Endodermal cell (in vitro differentiated cells): ENCODE measurements at regions not wholly inside any gene's neighbourhood (a gene's known extent, or its start where the extent isn't known, plus 50 kb on each side); places are given as distances from the start of the nearest gene placed in this dataset.

Experiments used
- DNase-seq: peaks from one replicate; pipeline ENCODE4 v3.0.0-alpha.2; 2017
- H3K27ac ChIP-seq: 2 replicates; pipeline ENCODE4 v1.5.1; 2013; ENCODE audit warnings: mild to moderate bottlenecking, low read depth, low read length, moderate library complexity
- H3K27me3 ChIP-seq: 2 replicates; pipeline ENCODE4 v1.6.1; 2013; ENCODE audit warnings: mild to moderate bottlenecking, low read length, moderate library complexity; ENCODE audit not compliant: insufficient read depth, control insufficient read depth, poor library complexity, severe bottlenecking
- H3K36me3 ChIP-seq: 2 replicates; pipeline ENCODE4 v1.7.0; 2013; ENCODE audit warnings: mild to moderate bottlenecking, low read length, moderate library complexity; ENCODE audit not compliant: control insufficient read depth, insufficient read depth
- H3K4me1 ChIP-seq: one replicate; pipeline ENCODE4 v1.7.0; 2013; ENCODE audit warnings: low read length; ENCODE audit not compliant: control insufficient read depth, insufficient read depth
- H3K4me3 ChIP-seq: 2 replicates; pipeline ENCODE4 v1.5.1; 2013; ENCODE audit warnings: mild to moderate bottlenecking, low read length, moderate library complexity
- H3K9ac ChIP-seq: 2 replicates; pipeline ENCODE4 v1.6.1; 2013; ENCODE audit warnings: mild to moderate bottlenecking, low read length, moderate library complexity; ENCODE audit not compliant: poor library complexity, severe bottlenecking; ENCODE audit errors: extremely low read depth
- H3K9me3 ChIP-seq: 2 replicates; pipeline ENCODE4 v1.6.1; 2013; ENCODE audit warnings: mild to moderate bottlenecking, low read length, moderate library complexity; ENCODE audit not compliant: control insufficient read depth
- H3K27ac Mint-ChIP-seq: 2 replicates; pipeline ENCODE4 v1.8.0; 2020; ENCODE audit warnings: mixed read lengths
- H3K27me3 Mint-ChIP-seq: 2 replicates; pipeline ENCODE4 v1.8.0; 2021; ENCODE audit warnings: mild to moderate bottlenecking, mixed read lengths; ENCODE audit not compliant: insufficient read depth
- H3K36me3 Mint-ChIP-seq: 2 replicates; pipeline ENCODE4 v1.8.0; 2020; ENCODE audit warnings: low read depth, mixed read lengths
- H3K4me1 Mint-ChIP-seq: 2 replicates; pipeline ENCODE4 v1.8.0; 2020; ENCODE audit warnings: mixed read lengths
- H3K4me3 Mint-ChIP-seq: 2 replicates; pipeline ENCODE4 v1.8.0; 2020; ENCODE audit warnings: mild to moderate bottlenecking, moderate library complexity, mixed read lengths
- H3K9me3 Mint-ChIP-seq: 2 replicates; pipeline ENCODE4 v1.8.0; 2020; ENCODE audit warnings: mild to moderate bottlenecking, mixed read lengths
- CTCF ChIP-seq: fragments of 200-600 bp; sonication (generic); conservative IDR thresholded peaks from 2 replicates; pipeline ENCODE4 v1.5.0; 2021; ENCODE audit warnings: antibody characterized with exemption, mild to moderate bottlenecking
- WGBS, 2 experiments: methylation state at CpG; one replicate each; pipeline versions ENCODE4 v1.1.5 to v1.1.7; 2013; ENCODE audit warnings: missing lambda C conversion rate in 2 of 2, mixed read lengths in 1 of 2; ENCODE audit not compliant: insufficient coverage in 1 of 2, insufficient read length in 1 of 2; 5-methylcytosine and 5-hydroxymethylcytosine counted together

- Histone ChIP-seq H3K27ac (no peak overlapping the region), H3K9me3 (peaks cover 23% of the 10 kb centered on the region), H3K9ac (no peak overlapping the region), H3K27me3 (no peaks in the 10 kb centered on the region), H3K4me3 (no peak overlapping the region), H3K4me1 (no peaks in the 10 kb centered on the region), H3K36me3 (no peaks in the 10 kb centered on the region)
- Mint-ChIP-seq H3K27ac (no peak overlapping the region), H3K27me3 (no peaks in the 10 kb centered on the region), H3K36me3 (no peaks in the 10 kb centered on the region), H3K4me3 (no peak overlapping the region), H3K9me3 (peaks cover 20% of the 10 kb centered on the region), H3K4me1 (no peaks in the 10 kb centered on the region)
- no peak for DNase-seq
- TF ChIP-seq CTCF = no peak
- WGBS, 2 experiments = 93 to 100% methylated on average over 1 to 5 of the region's 5 CpGs
Observed at GRCh38 chr1:191533254-191533653, 625.0 kb upstream of the RGS18 start.

GRCh38 chr1:191536791-191537429 lies 621.4 kb upstream of the RGS18 start:
- Mint-ChIP-seq H3K27me3 (no peaks in the 10 kb centered on the region), H3K4me3 (no peak overlapping the region), H3K4me1 (no peaks in the 10 kb centered on the region), H3K27ac (no peak overlapping the region), H3K9me3 (peaks cover 20% of the 10 kb centered on the region), H3K36me3 (no peaks in the 10 kb centered on the region)
- Histone ChIP-seq H3K4me3 (no peak overlapping the region), H3K4me1 (no peaks in the 10 kb centered on the region), H3K27me3 (no peaks in the 10 kb centered on the region), H3K9ac (no peak overlapping the region), H3K9me3 (peaks cover 23% of the 10 kb centered on the region), H3K36me3 (no peaks in the 10 kb centered on the region), H3K27ac (no peak overlapping the region)
- WGBS, 2 experiments = 86 to 100% methylated on average over 1 to 2 of the region's 2 CpGs
- no peak for DNase-seq
- no peak for TF ChIP-seq CTCF

DNA sequence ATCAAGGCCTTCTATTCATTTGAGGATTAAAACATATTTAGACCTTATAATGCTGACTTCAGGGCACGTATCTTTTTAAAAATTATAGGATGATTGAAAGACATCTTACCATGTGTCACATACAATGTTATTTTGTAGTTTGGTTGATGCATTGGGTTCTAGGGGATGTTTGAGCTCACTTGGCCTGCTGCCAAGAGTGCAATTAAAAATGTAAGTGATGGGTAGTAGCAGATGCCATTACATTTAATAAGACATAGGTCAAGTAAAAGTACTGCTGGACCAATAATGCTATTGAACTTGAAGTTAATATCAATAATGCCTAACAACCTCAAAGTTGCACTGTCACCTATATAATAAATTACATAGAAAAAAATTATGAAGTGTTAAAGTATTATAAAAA lies 616.5 kb upstream of the RGS18 start:
- Histone ChIP-seq H3K9ac (no peak overlapping the region), H3K27me3 (no peaks in the 10 kb centered on the region), H3K27ac (no peak overlapping the region), H3K9me3 (peaks cover 15% of the 10 kb centered on the region), H3K4me1 (no peaks in the 10 kb centered on the region), H3K36me3 (no peaks in the 10 kb centered on the region), H3K4me3 (no peak overlapping the region)
- WGBS, 2 experiments = 90% methylated on average over 1 of the region's 1 CpG; no CpG with 5 or more reads in 1 of the 2 experiments
- Mint-ChIP-seq H3K27me3 (no peaks in the 10 kb centered on the region), H3K4me1 (no peaks in the 10 kb centered on the region), H3K9me3 (peaks cover 13% of the 10 kb centered on the region), H3K36me3 (no peaks in the 10 kb centered on the region), H3K4me3 (no peak overlapping the region), H3K27ac (no peak overlapping the region)
- TF ChIP-seq CTCF = no peak
- no peak for DNase-seq
